HEK293T (cell line): ENCODE measurements at regions not wholly inside any gene's neighbourhood (a gene's known extent, or its start where the extent isn't known, plus 50 kb on each side); places are given as distances from the start of the nearest gene placed in this dataset.

Experiments
- BHLHE40 ChIP-seq: fragments of 450-650 bp; IDR thresholded peaks from 2 replicates; pipeline ENCODE4 v1.6.1; 2016; ENCODE audit warnings: mild to moderate bottlenecking, moderate library complexity, borderline replicate concordance
- ELF4 ChIP-seq: fragments of 450-650 bp; IDR thresholded peaks from 2 replicates; pipeline ENCODE4 v1.6.1; 2017; ENCODE audit warnings: antibody characterized with exemption
- FOXA1 ChIP-seq: fragments of 450-650 bp; IDR thresholded peaks from 2 replicates; pipeline ENCODE4 v1.6.1; 2016; ENCODE audit warnings: mild to moderate bottlenecking
- FOXK2 ChIP-seq: fragments of 450-650 bp; IDR thresholded peaks from 2 replicates; pipeline ENCODE4 v1.6.1; 2016; ENCODE audit warnings: mild to moderate bottlenecking
- FOXM1 ChIP-seq: fragments of 450-650 bp; IDR thresholded peaks from 2 replicates; pipeline ENCODE4 v1.6.1; 2017; ENCODE audit warnings: mild to moderate bottlenecking, borderline replicate concordance
- HDGF ChIP-seq: fragments of 450-650 bp; IDR thresholded peaks from 2 replicates; pipeline ENCODE4 v1.6.1; 2017; ENCODE audit warnings: antibody characterized with exemption, borderline replicate concordance
- L3MBTL2 ChIP-seq: fragments of 450-650 bp; conservative IDR thresholded peaks from 2 replicates; pipeline ENCODE4 v1.6.1; 2016; ENCODE audit warnings: mild to moderate bottlenecking
- LEF1 ChIP-seq: fragments of 450-650 bp; IDR thresholded peaks from 2 replicates; pipeline ENCODE4 v1.6.1; 2017; ENCODE audit warnings: mild to moderate bottlenecking, borderline replicate concordance
- NFRKB ChIP-seq: fragments of 450-650 bp; IDR thresholded peaks from 2 replicates; pipeline ENCODE4 v1.6.1; 2016; ENCODE audit warnings: mild to moderate bottlenecking, moderate library complexity
- PKNOX1 ChIP-seq: fragments of 450-650 bp; IDR thresholded peaks from 2 replicates; pipeline ENCODE4 v1.6.1; 2016
- SP1 ChIP-seq: fragments of 450-650 bp; IDR thresholded peaks from 2 replicates; pipeline ENCODE4 v1.6.1; 2017
- SUZ12 ChIP-seq: fragments of 450-650 bp; IDR thresholded peaks from 2 replicates; pipeline ENCODE4 v1.6.1; 2016; ENCODE audit warnings: mild to moderate bottlenecking
- TARDBP ChIP-seq: fragments of 450-650 bp; IDR thresholded peaks from 2 replicates; pipeline ENCODE4 v1.6.1; 2016
- ZNF384 ChIP-seq: fragments of 450-650 bp; IDR thresholded peaks from 2 replicates; pipeline ENCODE4 v1.6.1; 2016

GRCh38 chr1:183721041-183721440 lies 67.9 kb upstream of the APOBEC4 start:
- TF ChIP-seq SUZ12 (no peak), NFRKB (no peak), FOXK2 (no peak), HDGF (no peak), LEF1 (no peak), BHLHE40 (no peak), FOXA1 (no peak), FOXM1 (no peak), SP1 (no peak), PKNOX1 (no peak), ELF4 (no peak), ZNF384 (no peak), TARDBP (no peak), L3MBTL2 (no peak)
